ENCODE measurements at regions not wholly inside any gene's neighbourhood (a gene's known extent, or its start where the extent isn't known, plus 50 kb on each side); places are given as distances from the start of the nearest gene placed in this dataset.

- TF ChIP-seq CTCF (conservative IDR thresholded peaks at IDR 0.05; ENCODE audit: low read length) (no peak), EZH2phosphoT487 (IDR thresholded peaks at IDR 0.05; ENCODE audit: borderline replicate concordance) (no peak)
Measured at GRCh38 chr10:36700123-36700522, 425.3 kb upstream of the ANKRD30A start.

Data from Loucy (cell line).